Chondrocyte (in vitro differentiated cells): ENCODE measurements at regions not wholly inside any gene's neighbourhood (a gene's known extent, or its start where the extent isn't known, plus 50 kb on each side); places are given as distances from the start of the nearest gene placed in this dataset.

Experiments used
- DNase-seq: peaks from one replicate; pipeline ENCODE4 v3.0.0; 2021; ENCODE audit warnings: mixed read lengths, low spot score
- H3K27ac Mint-ChIP-seq: one replicate; pipeline ENCODE4 v1.8.0; 2021; ENCODE audit warnings: mild to moderate bottlenecking, moderate library complexity, mixed read lengths; ENCODE audit not compliant: unreplicated experiment
- H3K27me3 Mint-ChIP-seq: 2 replicates; pipeline ENCODE4 v1.8.0; 2021; ENCODE audit warnings: low read depth, mixed read lengths
- H3K36me3 Mint-ChIP-seq: 2 replicates; pipeline ENCODE4 v1.8.0; 2021; ENCODE audit warnings: low read depth, mixed read lengths
- H3K4me1 Mint-ChIP-seq: 2 replicates; pipeline ENCODE4 v1.8.0; 2021; ENCODE audit warnings: low read depth, mild to moderate bottlenecking, mixed read lengths
- H3K4me3 Mint-ChIP-seq: one replicate; pipeline ENCODE4 v1.8.0; 2021; ENCODE audit warnings: mild to moderate bottlenecking, moderate library complexity, mixed read lengths; ENCODE audit not compliant: unreplicated experiment
- H3K9me3 Mint-ChIP-seq: 2 replicates; pipeline ENCODE4 v1.8.0; 2021; ENCODE audit warnings: low read depth, mixed read lengths
- TF ChIP-seq, protein P1 (sequence below): fragments of 200-600 bp; sonication (generic); IDR thresholded peaks from 2 replicates; pipeline ENCODE4 v1.5.0; 2021; ENCODE audit warnings: antibody characterized with exemption, mild to moderate bottlenecking, moderate library complexity

- Mint-ChIP-seq H3K9me3 (peaks cover 2% of the 10 kb centered on the region), H3K4me3 (no peak overlapping the region), H3K27me3 (no peaks in the 10 kb centered on the region), H3K4me1 (peaks cover 4% of the 10 kb centered on the region), H3K27ac (no peak overlapping the region), H3K36me3 (no peaks in the 10 kb centered on the region)
- no peak for DNase-seq
- TF ChIP-seq, protein P1, sequence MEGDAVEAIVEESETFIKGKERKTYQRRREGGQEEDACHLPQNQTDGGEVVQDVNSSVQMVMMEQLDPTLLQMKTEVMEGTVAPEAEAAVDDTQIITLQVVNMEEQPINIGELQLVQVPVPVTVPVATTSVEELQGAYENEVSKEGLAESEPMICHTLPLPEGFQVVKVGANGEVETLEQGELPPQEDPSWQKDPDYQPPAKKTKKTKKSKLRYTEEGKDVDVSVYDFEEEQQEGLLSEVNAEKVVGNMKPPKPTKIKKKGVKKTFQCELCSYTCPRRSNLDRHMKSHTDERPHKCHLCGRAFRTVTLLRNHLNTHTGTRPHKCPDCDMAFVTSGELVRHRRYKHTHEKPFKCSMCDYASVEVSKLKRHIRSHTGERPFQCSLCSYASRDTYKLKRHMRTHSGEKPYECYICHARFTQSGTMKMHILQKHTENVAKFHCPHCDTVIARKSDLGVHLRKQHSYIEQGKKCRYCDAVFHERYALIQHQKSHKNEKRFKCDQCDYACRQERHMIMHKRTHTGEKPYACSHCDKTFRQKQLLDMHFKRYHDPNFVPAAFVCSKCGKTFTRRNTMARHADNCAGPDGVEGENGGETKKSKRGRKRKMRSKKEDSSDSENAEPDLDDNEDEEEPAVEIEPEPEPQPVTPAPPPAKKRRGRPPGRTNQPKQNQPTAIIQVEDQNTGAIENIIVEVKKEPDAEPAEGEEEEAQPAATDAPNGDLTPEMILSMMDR, result no peak
Observed at GRCh38 chr3:110261141-110261540, 810.5 kb upstream of the NECTIN3 start.

DNA sequence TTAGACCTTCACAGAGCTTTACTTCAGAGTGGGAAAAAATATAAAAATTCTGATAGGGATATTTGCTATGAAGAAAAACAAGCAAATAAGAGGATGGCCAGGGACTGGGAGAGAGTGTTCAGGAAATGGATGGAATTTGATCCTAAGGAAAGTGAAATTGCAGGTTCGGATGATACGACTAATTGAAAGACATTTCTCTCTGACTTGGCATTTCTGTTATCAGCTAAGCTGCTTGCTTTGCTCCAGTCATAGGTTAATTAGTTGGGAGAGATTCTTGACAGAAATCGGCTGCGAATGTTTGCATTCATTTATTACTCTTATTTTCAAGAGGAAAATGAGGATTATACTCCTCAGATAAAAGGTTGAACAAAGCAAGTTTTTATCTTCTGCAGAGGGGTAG lies 808.7 kb upstream of the NECTIN3 start:
- no peak for DNase-seq
- TF ChIP-seq, protein P1, result no peak
- Mint-ChIP-seq H3K36me3 (no peaks in the 10 kb centered on the region), H3K9me3 (peaks cover 2% of the 10 kb centered on the region), H3K27me3 (no peaks in the 10 kb centered on the region), H3K4me3 (no peak overlapping the region), H3K27ac (no peak overlapping the region), H3K4me1 (peaks cover 4% of the 10 kb centered on the region)

DNA sequence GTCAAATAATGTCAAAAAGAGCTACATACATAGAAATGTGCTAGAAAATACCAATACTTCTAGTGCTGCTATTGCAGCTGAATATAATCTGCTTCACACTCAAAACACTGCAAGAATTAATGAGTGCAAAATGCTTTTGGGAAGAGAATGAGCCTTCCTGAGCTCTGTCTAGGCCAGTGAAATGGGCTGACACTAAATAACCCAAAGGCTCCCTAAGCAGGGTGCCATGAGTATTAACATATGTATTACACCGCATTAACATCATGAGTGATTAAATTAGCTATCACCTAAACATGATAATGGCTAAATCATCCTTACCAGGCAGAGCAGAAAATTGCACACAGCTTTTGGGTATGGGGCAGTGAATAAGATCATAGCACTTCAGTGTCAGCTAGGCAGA lies 806.3 kb upstream of the NECTIN3 start:
- H3K36me3 Mint-ChIP-seq, result no peaks in the 10 kb centered on the region
- H3K4me1 Mint-ChIP-seq, result peaks cover 4% of the 10 kb centered on the region
- no peak overlapping the region for H3K4me3 Mint-ChIP-seq
- H3K9me3 Mint-ChIP-seq, result peaks cover 2% of the 10 kb centered on the region
- no peaks in the 10 kb centered on the region for H3K27me3 Mint-ChIP-seq
- TF ChIP-seq, protein P1, result no peak
- DNase-seq, result no peak
- H3K27ac Mint-ChIP-seq, result no peak overlapping the region

DNA sequence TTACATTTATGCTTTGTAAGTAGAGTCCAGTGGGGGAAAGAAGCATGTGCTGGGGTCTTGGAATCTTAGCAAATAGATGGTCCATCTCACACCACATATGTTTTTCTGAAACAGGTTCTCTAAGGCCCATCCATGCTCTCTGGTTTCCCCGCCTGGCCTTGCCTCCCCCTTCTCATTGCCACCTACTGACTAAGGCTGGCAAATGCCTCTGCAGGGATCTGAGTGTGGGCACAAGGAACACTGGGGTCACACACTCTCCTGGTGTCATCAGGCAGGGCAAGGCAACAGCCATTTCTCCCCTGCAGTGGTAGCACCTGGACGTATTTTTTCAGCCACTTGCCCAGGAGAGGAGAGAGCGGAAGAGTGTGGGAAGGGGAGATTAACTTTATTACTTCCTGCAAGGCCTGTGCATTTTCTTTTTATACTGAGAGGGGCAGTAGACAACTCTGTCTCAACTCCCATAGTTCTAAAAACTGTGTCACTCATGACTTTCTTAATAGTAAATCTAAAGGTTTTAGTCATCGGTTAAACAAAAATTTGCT lies 804.2 kb upstream of the NECTIN3 start:
- TF ChIP-seq, protein P1, result no peak
- no peak for DNase-seq
- no peaks in the 10 kb centered on the region for H3K4me1 Mint-ChIP-seq
- H3K4me3 Mint-ChIP-seq, result no peak overlapping the region
- no peak overlapping the region for H3K27ac Mint-ChIP-seq
- no peaks in the 10 kb centered on the region for H3K36me3 Mint-ChIP-seq
- H3K27me3 Mint-ChIP-seq, result no peaks in the 10 kb centered on the region
- H3K9me3 Mint-ChIP-seq, result peaks cover 2% of the 10 kb centered on the region

DNA sequence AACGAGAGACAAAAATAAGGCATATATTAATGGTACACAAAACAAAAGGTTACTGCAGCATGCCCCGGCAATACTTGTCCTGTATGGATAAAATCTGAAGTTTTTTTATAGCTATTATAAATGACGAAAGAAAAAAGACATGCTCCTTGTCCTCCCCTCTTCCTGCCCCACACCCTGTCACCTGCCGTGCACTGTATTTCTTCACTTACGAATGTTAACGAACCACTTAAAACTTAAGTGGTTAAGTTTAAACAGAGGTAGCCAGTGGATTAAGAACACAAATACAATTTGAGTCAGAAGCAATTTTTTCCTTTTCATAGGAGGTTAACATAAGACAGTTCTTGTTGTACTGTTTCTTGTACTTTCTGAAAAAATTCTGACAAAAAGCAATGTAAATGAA lies 799.1 kb upstream of the NECTIN3 start:
- Mint-ChIP-seq H3K27me3 (no peaks in the 10 kb centered on the region), H3K4me3 (no peak overlapping the region), H3K4me1 (no peaks in the 10 kb centered on the region), H3K9me3 (no peaks in the 10 kb centered on the region), H3K36me3 (no peaks in the 10 kb centered on the region), H3K27ac (no peak overlapping the region)
- TF ChIP-seq, protein P1, result no peak
- DNase-seq, result no peak
